HG02798 (cell line): ENCODE measurements at regions not wholly inside any gene's neighbourhood (a gene's known extent, or its start where the extent isn't known, plus 50 kb on each side); places are given as distances from the start of the nearest gene placed in this dataset.
"Not testable (repeated sequence)": the region's sequence is repeated elsewhere in the genome, so short reads cannot be mapped to it uniquely, and the experiment has no call there.

ENCODE experiments used
- ATAC-seq: cut with Tn5 transposase; IDR thresholded peaks from one replicate; pipeline ENCODE4 v1.9.1; 2021; ENCODE audit warnings: mild to moderate bottlenecking; ENCODE audit not compliant: unreplicated experiment, poor library complexity

DNA sequence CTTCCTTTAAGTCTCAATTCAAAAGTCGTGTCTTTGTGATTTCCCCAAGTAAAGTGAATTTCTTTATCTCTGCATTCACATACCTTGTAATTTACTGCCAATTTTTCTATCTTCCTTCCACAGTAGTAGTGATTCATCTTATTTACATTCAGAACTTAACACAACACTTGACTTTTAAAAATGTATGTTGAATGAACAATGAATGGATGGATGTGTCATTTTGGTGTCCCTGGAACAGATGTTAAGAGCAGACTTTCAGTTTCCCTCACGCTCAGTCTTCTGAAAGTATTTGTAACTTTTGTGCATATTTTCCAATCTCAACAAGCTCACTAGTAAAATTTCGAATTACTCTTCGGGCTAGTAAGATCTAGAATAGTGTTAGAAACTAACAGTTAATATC is 352.0 kb downstream of the HHIPL2 start:
- no peak for ATAC-seq

DNA sequence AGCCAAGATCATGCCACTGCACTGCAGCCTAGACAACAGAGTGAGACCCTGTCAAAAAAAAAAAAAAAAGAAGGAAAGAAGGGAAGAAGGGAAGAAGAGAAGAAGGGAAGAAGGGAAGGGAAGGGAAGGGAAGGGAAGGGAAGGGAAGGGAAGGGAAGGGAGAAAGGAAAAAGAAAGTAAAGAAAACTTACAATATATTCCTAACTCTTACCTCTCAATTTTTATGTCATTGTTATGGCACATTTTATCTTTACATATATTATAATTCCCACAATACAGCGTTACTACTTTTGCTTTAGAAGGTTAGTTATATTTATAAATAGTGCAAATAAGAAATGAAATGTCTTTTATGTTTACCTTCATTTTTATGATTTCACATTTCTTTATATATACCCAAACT is 358.7 kb downstream of the HHIPL2 start:
- ATAC-seq, result no peak

DNA sequence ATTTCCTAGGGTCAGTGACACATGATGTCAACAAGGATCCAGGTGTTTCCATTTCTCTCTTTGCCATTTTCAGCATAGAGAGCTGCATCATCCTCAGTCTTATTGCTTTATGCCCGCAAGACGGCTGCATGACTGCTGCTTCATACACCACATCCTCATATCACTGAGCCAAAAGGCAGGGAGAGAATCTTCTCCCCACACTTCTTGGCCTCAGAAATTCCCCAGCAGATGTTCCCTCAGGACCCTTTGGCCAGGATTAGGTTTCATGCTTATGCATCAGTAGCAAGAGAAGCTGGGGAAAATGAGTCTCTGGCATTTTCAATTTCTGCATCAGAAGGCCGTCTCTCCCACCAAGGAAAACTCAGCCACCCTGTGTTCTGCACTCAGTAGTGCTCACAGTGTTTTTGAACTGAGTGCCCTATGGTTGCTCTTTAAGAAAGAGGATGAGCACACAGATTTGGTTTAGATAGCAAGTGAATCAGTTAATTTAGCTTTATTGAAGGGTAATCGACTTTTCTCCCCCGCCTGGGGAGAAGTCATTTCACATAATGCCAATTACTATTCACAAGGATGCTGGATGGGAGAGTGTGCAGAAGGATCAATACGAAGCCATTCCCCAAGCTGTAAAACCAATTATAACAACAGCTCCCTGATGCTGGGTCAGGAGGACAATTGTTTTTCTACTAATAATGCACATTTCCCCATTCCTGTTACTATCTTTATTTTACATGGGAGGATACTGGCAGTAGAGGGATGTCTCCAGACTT is 360.2 kb downstream of the HHIPL2 start:
- no peak for ATAC-seq

DNA sequence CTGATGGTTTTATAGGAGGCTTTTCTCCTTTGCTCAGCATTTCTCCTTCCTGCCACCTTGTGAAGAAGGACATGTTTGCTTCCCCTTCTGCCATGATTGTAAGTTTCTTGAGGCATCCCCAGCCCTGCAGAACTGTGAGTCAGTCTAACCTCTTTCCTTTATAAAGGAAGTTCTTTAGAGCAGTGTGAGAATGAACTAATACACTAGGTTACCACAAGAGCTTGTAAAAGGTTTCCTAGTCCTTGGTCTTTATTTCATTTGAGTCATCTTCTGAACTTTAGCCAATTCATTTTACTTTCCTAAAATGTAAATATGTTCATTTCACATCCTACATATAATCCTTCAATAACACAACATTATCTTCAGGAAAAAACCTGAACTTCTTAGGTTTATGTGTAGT is 365.3 kb downstream of the HHIPL2 start:
- ATAC-seq, result no peak

DNA sequence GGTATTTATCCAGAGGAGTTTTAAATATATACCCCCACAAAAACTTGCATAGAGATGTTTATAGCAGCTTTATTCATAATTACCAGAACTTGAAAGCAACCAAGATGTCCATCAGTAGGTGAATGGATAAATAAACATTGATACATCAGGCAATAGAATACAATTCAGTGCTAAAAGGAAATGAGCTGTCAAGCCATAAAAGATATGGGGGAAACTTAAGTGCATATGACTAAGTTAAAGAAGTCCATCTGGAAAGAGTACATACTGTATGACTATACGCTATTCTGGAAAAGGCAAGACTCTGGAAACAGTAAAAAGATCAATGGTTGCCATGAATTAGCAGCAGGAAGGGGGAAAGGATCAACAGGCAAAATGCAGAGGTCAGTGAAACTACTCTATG is 366.7 kb downstream of the HHIPL2 start:
- ATAC-seq, result no peak

DNA sequence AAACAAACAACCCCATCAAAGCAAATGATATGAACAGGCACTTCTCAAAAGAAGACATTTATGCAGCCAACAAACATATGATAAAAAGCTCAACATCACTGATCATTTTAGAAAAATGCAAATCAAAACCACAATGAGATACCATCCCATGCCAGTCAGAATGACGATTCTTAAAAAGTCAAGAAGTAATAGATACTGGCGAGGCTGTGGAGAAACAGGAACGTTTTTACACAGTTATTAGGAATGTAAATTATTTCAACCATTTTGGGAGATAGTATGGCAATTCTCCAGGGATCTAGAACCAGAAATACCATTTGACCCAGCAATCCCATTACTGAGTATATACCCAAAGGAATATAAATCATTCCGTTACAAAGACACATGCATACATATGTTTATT is 370.4 kb downstream of the HHIPL2 start:
- ATAC-seq, result not testable (repeated sequence)

DNA sequence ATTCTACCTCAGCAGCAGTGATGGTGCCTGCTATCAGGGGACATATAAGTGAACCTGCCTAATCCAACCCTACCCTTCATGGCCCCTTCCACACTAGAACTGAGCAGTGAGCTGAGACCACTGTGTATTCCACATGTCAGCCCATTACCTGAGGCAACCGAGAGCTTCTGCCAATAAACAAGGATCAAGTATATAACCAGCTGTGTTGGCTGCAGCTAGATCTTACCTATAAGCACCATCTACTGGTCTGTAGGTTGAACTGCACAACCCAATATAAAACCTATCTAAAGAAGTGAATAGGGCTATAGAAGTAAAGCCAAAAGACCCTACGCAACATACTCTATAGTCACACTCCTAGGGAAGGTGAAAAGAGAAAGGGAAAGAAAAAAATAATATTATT is 376.9 kb downstream of the HHIPL2 start:
- ATAC-seq, result peak; percentile 68

DNA sequence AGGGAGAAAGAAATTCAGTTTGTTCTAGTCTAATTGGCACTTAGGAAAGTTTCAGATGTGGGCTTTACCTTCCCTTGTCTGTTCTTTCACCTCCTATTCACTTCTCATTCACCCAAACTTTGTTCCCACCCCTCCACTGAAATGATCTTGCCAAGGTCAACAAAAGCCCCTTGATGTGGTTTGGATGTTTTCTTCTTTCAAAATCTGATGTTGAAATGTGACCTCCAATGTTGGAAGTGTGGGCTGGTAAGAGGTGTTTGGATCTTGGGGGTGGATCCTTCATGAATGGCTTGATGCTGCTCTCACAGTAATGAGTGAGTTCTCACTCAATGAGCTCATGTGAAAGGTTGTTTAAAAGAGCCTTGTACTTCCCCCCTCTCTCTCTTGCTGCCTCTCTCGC is 379.3 kb downstream of the HHIPL2 start:
- ATAC-seq, result no peak

DNA sequence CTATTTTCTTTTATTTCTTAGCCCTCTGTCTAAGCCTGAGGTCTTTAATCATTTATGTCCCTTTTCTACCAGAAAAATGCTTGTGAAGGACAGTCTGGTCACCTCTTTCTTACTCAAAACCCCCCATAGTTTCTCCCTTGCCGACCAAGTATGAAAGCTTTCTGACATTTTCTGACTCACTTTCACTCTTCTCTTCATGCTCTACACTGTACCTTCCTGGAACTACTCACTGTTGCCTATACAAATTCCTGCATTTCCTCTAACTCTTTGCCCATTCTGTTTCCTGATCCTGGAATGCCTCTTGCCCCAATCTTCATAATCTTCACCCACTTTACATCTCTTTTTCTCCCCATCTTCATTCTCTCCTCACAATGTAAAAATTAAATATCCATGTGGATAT is 380.0 kb downstream of the HHIPL2 start:
- ATAC-seq, result no peak

DNA sequence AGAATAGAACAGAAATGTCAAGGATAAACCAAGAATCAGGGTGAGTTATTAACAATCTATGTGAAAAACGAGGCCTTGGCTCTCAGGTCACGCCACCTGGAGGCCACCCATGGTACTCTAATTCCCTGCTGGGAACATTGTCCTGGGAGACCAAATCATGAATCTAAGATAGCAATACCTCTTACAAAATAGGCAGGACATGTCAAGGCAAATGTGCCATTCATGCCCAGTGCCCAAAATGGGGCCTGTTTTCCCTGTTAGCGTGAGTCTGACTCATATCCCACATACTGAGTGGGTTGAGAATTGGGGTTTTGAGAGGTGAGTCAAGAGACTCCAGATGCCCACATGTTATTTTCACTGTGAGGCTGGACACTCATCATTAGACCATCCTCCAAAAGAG is 380.8 kb downstream of the HHIPL2 start:
- peak; percentile 65 for ATAC-seq

DNA sequence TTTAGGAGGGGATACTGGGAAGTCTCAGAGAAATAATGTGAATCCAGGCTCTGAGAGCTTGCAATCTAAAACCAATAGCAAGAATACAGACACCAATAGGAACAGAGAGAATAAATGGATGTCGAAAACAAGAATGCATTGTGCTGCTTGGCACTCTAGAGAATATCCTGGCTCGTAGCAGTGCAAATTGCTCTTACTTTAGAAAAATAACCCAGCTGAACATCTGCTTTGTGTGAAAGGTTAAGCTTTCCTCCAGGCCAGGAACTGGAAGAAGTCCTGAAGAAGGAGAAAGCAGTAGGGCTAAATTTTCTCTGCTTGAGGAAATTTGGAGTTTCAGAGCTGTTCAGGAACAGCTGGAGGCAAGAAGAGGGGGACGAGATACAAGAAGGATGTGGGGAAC is 382.3 kb downstream of the HHIPL2 start:
- no peak for ATAC-seq

DNA sequence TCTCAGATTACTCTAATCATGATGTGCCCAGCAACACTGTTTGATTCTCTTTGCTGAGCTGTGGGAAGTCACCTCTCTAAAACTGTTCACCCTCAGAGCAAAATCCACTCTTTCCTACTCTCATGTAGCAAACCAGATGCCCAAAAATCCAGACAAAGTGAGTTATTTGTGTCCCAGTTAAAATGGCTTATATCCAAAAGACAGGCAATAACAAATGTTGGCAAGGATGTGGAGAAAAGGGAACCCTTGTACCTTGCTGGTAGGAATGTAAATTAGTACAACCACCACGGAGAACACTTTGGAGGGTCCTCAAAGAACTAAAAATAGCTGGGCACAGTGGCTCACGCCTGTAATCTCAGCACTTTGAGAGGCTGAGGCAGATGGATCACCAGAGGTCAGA is 384.0 kb downstream of the HHIPL2 start:
- ATAC-seq, result no peak

DNA sequence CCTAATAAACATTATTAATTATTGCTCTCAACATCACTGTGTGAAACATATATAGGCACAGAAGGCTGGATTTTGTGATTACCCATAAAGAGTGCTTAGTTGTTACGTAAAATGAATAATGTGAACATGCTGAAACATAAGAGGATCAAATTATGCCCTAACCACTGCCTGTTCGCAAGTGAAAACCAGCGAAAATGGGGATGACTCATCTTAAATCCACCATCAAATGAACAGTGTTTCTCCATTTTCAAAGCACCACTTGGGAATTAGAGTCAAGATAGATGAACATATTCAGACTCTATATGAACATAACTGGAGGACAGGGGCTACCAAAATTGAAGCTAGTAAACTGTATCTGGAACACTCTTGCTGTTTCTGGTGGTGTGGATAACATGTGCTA is 386.2 kb downstream of the HHIPL2 start:
- ATAC-seq, result no peak

DNA sequence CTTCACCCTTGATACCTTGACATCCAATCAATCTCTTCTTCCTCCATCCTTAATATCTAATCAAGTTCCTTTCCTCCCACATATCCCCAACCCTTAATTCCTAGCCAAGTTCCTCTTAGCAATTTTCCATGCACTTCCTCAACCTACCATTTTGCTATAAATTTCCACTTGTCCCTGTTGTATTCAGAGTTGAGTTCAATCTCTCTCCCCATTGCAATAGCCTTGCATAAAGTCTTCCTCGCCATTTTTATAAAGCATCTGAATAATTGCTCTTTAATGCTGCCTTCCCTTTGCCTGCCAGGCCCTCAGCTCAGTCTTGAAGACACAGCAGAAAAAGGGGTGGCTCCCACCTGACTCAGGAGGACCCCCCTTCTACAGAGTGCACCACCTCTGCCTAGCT is 390.3 kb downstream of the HHIPL2 start:
- no peak for ATAC-seq

DNA sequence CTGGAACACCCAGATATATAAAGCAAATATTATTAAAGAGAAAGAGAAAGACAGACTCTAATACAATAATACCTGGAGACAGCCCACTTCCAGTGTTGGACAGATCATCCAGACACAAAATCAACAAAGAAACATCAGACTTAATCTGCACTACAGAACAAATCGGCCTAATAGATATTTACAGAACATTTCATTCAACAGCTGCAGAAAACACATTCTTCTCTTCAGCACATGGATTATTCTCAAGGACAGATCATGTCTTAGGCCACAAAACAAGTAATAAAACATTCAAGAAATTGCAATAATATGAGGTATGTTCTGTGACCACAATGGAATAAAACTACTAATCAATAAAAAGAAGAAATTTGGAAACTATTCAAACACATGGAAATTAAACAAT is 398.3 kb upstream of the DUSP10 start:
- no peak for ATAC-seq

DNA sequence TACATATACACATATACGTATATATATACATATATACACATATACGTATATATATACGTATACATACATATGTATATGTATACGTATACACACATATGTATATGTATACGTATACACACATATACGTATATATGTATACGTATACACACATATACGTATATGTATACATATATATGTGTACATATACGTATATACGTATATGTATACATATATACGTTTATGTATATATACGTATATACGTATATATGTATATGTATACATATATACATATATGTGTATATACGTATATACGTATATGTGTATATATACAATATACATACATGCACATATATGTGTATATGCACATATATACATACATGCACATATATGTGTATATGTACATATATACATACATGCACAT is 396.2 kb upstream of the DUSP10 start:
- no peak for ATAC-seq

DNA sequence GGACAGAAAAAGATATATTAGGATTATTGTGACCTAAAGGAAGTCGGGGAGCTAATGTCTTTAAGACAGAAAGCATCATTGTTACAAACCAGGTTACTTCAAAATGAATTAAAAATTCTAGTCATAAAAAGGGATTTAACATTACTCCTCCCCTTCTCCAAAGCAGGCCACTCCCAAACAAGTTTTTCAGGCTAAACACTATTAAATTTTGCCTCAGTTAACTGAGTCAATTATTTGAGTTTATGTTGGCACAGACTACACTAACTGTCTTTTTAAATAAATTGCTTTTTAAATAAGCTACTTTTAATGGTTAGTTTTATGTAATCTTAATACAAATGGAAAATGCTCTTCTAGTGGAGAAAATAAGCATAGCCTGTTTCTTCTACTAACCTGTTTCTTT is 395.0 kb upstream of the DUSP10 start:
- ATAC-seq, result no peak

DNA sequence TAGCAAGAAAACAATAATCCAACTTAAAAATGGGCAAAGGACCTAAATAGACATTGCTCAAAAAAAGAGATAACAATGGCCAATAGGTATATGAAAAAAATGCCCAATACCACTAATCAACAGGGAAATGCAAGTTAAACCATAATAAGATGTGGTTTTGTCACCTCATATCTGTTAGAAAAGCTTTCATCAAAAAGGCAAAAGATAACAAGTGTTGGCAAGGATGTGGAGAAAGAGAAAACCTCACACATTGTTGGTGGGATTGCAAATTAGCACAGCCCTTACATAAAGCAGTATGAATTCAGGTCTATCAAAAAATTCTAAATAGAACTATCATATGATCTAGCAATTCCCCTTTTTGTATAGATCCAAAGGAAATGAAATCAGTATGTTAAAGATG is 387.2 kb upstream of the DUSP10 start:
- no peak for ATAC-seq

DNA sequence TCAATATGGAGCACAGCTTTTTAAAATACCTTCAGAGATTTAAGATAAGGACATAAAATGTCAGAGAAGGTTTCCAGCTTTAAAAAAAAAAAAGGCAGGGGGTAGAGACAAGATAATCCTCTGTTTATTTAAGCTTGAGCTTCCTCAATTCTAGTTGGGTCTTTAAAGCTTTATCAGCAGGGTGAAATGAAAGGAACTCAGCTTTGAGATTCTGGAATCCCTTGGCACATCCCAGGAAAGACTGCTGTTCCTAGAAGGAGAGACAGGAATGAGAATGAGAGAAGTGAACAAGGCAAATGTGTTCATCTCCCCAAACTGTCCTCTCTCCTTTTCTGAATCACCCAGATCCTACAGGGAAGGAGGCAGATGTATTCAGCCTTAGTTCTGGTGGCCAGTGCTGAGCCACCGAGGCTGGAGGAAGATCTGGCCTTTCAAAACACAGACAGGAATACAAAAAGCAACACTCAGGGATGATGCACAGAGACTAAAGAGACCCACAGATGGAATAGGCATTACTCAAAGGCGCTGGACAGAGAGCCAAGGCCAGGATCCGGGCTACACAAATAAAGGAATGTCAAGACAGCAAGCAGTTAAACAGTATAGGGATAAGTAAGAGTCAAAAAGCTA is 385.8 kb upstream of the DUSP10 start:
- no peak for ATAC-seq

DNA sequence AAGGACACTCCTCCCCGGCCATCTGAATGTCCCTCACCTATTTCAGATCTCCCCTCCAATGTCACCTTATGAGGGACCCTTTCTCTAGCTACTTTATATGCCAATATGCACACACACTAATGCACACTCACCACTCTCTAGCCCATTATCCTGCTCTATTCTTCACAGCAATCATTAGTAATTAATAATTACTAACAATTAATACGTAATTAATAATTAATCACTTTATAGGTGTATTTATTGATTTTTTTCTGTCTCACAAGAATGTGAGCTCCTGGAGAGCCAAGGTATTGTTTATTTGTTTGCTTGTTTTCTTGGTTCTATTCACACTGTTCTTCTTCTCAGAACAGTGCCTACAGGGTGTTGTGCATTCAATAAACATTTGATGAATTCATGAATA is 385.2 kb upstream of the DUSP10 start:
- ATAC-seq, result no peak

DNA sequence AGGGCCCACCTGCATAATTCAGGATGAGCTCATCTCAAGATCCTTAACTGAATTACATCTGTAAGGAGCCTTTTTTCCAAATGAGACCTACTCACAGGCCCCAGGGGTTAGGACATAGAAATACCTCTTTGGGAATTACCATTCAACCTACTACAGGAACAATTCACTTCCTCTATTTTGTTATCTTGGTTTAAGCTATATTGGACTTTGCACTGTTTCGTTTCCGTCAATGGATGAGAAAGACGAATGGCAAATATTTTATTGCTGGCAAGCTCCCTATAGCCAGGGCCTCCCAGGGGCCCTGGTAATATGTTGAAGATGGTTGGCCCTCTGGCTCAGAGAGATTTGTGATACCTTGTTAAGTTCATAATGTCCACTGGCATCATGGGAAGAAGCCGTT is 384.2 kb upstream of the DUSP10 start:
- ATAC-seq, result no peak

DNA sequence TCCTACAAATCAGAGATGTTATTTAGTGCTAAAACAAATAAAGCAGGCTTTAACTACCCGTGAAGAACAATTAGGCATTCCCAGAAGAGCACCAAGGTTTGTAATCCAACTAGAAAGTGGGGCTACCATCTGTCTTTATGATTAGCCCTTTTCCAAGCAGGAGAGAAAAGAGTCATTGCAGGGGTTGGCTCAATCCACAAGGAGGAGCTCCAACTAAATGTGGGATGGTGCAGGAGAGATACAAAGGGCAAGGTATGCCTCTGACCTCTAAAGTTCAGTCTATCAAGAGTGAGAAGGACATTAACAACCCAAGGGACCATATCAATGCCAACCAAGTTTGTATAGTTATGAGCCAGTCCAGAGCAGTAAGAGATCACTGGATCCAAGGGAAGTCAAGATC is 382.7 kb upstream of the DUSP10 start:
- no peak for ATAC-seq
